IMR-90 (cell line): ENCODE measurements at regions not wholly inside any gene's neighbourhood (a gene's known extent, or its start where the extent isn't known, plus 50 kb on each side); places are given as distances from the start of the nearest gene placed in this dataset.

Experiments
- ATAC-seq: fragments of 200-7000 bp; cut with Tn5 transposase; 2 replicates; pipeline ENCODE4 v1.9.1; 2020; ENCODE audit warnings: low read depth, mild to moderate bottlenecking, moderate library complexity
- BruUV-seq: library from RNA; stranded (reverse); fragments of 400-500 nt; replicated peaks from 2 replicates; lab custom pipeline; 2021; lab: Mats Ljungman, UMichigan
- CTCF ChIA-PET: fragments of 300-600 bp; formaldehyde crosslinking; extraction: SDS; loops from one replicate; lab custom pipeline; 2021; ENCODE audit warnings: antibody characterized with exemption; lab: Yijun Ruan, JAX
- POLR2A ChIA-PET: fragments of 300-600 bp; sonication (Branson Sonifier 250); formaldehyde crosslinking; loops from one replicate; lab custom pipeline; 2022; ENCODE audit warnings: antibody characterized with exemption; ENCODE audit not compliant: unreplicated experiment; lab: Charles Lee
- DNase-seq: peaks from one replicate; pipeline ENCODE4 v3.0.0; 2013
- H2AFZ ChIP-seq: replicated peaks from 2 replicates; pipeline ENCODE3; 2013; ENCODE audit warnings: low read length, mild to moderate bottlenecking; ENCODE audit not compliant: poor library complexity
- H2AK5ac ChIP-seq: 2 replicates; pipeline ENCODE4 v1.6.1; 2013; ENCODE audit warnings: low read depth, low read length, inconsistent platforms
- H2AK9ac ChIP-seq: replicated peaks from 2 replicates; pipeline ENCODE3; 2013; ENCODE audit warnings: mild to moderate bottlenecking, low read depth, low read length, moderate library complexity; ENCODE audit not compliant: poor library complexity
- H2BK120ac ChIP-seq: 2 replicates; pipeline ENCODE4 v1.6.1; 2013; ENCODE audit warnings: low read depth, low read length, inconsistent platforms
- H2BK15ac ChIP-seq: 3 replicates; pipeline ENCODE4 v1.6.1; 2013; ENCODE audit warnings: low read depth, low read length, inconsistent platforms
- H2BK20ac ChIP-seq: 2 replicates; pipeline ENCODE4 v1.6.1; 2013; ENCODE audit warnings: low read depth, mild to moderate bottlenecking, inconsistent platforms, low read length, moderate library complexity
- H2BK5ac ChIP-seq: 2 replicates; pipeline ENCODE4 v1.6.1; 2013; ENCODE audit warnings: mild to moderate bottlenecking, low read depth, low read length, inconsistent platforms; ENCODE audit not compliant: poor library complexity, severe bottlenecking
- H3K14ac ChIP-seq: replicated peaks from 2 replicates; pipeline ENCODE4 v1.6.1; 2013; ENCODE audit warnings: low read depth, low read length, inconsistent platforms
- H3K18ac ChIP-seq: 2 replicates; pipeline ENCODE4 v1.6.1; 2013; ENCODE audit warnings: low read depth, low read length, control low read depth
- H3K23ac ChIP-seq: 2 replicates; pipeline ENCODE4 v1.6.1; 2013; ENCODE audit warnings: low read depth, low read length, inconsistent platforms
- H3K27ac ChIP-seq: 2 replicates; pipeline ENCODE4 v1.5.1; 2013; ENCODE audit warnings: mild to moderate bottlenecking, control low read depth, low read length; ENCODE audit not compliant: insufficient read depth
- H3K27me3 ChIP-seq: 2 replicates; pipeline ENCODE4 v1.6.1; 2013; ENCODE audit warnings: low read length; ENCODE audit not compliant: control insufficient read depth, insufficient read depth
- H3K36me3 ChIP-seq: 2 replicates; pipeline ENCODE4 v1.6.1; 2013; ENCODE audit warnings: low read length, mixed read lengths; ENCODE audit not compliant: control insufficient read depth, insufficient read depth
- H3K4ac ChIP-seq: 2 replicates; pipeline ENCODE4 v1.6.1; 2013; ENCODE audit warnings: low read depth, low read length, inconsistent platforms
- H3K4me1 ChIP-seq: 2 replicates; pipeline ENCODE4 v1.6.1; 2013; ENCODE audit warnings: low read length, mixed read lengths; ENCODE audit not compliant: control insufficient read depth, insufficient read depth
- H3K4me2 ChIP-seq: 2 replicates; pipeline ENCODE4 v1.6.1; 2013; ENCODE audit warnings: low read depth, mild to moderate bottlenecking, control low read depth, low read length, moderate library complexity
- H3K4me3 ChIP-seq: 2 replicates; pipeline ENCODE4 v1.5.1; 2013; ENCODE audit warnings: low read depth, mild to moderate bottlenecking, control low read depth, low read length, moderate library complexity; ENCODE audit not compliant: insufficient read depth
- H3K56ac ChIP-seq: 2 replicates; pipeline ENCODE4 v1.6.1; 2013; ENCODE audit warnings: low read length, inconsistent platforms; ENCODE audit not compliant: insufficient read depth; ENCODE audit errors: extremely low read depth
- H3K79me1 ChIP-seq, 2 experiments: 2 replicates each; pipeline ENCODE4 v1.6.1; 2013; ENCODE audit warnings: low read length in 2 of 2, inconsistent platforms in 1 of 2, low read depth in 1 of 2
- H3K9ac ChIP-seq: 2 replicates; pipeline ENCODE4 v1.6.1; 2013; ENCODE audit warnings: low read depth, low read length, control low read depth
- H3K9me1 ChIP-seq: 2 replicates; pipeline ENCODE4 v1.6.1; 2013; ENCODE audit warnings: low read length, inconsistent platforms; ENCODE audit not compliant: insufficient read depth
- H3K9me3 ChIP-seq: 2 replicates; pipeline ENCODE4 v1.6.1; 2013; ENCODE audit warnings: low read length; ENCODE audit not compliant: control insufficient read depth, insufficient read depth
- H4K20me1 ChIP-seq: 2 replicates; pipeline ENCODE4 v1.6.1; 2013; ENCODE audit warnings: low read length, inconsistent platforms; ENCODE audit not compliant: insufficient read depth
- H4K5ac ChIP-seq: 2 replicates; pipeline ENCODE4 v1.6.1; 2013; ENCODE audit warnings: mild to moderate bottlenecking, low read depth, low read length, control low read depth
- H4K8ac ChIP-seq, 2 experiments: 2 replicates each; pipeline ENCODE4 v1.6.1; 2013; ENCODE audit warnings: low read depth in 2 of 2, low read length in 2 of 2, control low read depth in 1 of 2, inconsistent platforms in 1 of 2
- H4K91ac ChIP-seq: 2 replicates; pipeline ENCODE4 v1.6.1; 2013; ENCODE audit warnings: low read depth, low read length, inconsistent platforms; ENCODE audit not compliant: insufficient read depth
- BHLHE40 ChIP-seq: fragments of 150-350 bp; IDR thresholded peaks from 2 replicates; pipeline ENCODE4 v1.6.1; 2016; ENCODE audit warnings: mild to moderate bottlenecking, low read depth, low read length
- FOS ChIP-seq: fragments of 150-350 bp; IDR thresholded peaks from 2 replicates; pipeline ENCODE4 v1.6.1; 2016; ENCODE audit warnings: low read depth, low read length
- MAFK ChIP-seq: IDR thresholded peaks from 2 replicates; pipeline ENCODE4 v1.6.1; 2012; ENCODE audit warnings: low read depth, low read length, improper control_type of control experiment
- MAZ ChIP-seq: IDR thresholded peaks from 2 replicates; pipeline ENCODE4 v1.6.1; 2012; ENCODE audit warnings: low read depth, mild to moderate bottlenecking, low read length, improper control_type of control experiment, moderate library complexity, borderline replicate concordance
- RCOR1 ChIP-seq: IDR thresholded peaks from 2 replicates; pipeline ENCODE4 v1.6.1; 2012; ENCODE audit warnings: mild to moderate bottlenecking, low read length, improper control_type of control experiment; ENCODE audit not compliant: insufficient replicate concordance
- WGBS, 2 experiments: methylation state at CpG; one replicate each; pipeline versions ENCODE4 v1.1.5 to v1.1.7; 2013; ENCODE audit warnings: missing lambda C conversion rate in 2 of 2; ENCODE audit not compliant: insufficient read length in 1 of 2; ENCODE audit errors: extremely low coverage in 2 of 2; 5-methylcytosine and 5-hydroxymethylcytosine counted together
- dilution Hi-C: fragments of 300-500 bp; cut with HindIII; formaldehyde crosslinking; loops from one replicate; pipeline ENCODE4 v1.14.3; 2018; ENCODE audit warnings: low sequenced_read_pairs; ENCODE audit not compliant: unreplicated experiment
- in situ Hi-C: fragments of 300-500 bp; cut with MboI; formaldehyde crosslinking; loops from 3 replicates; pipeline ENCODE4 v1.14.3; 2019; ENCODE audit warnings: low sequenced_read_pairs, inconsistent platforms, mixed read lengths
- intact Hi-C: fragments of 100-400 bp; cut with micrococcal nuclease; formaldehyde crosslinking; loops from 2 replicates; pipeline ENCODE4 v1.10.0; 2022
- TF ChIP-seq, protein P1 (sequence below): fragments of 150-350 bp; IDR thresholded peaks from 2 replicates; pipeline ENCODE4 v1.6.1; 2016; ENCODE audit warnings: low read depth, mild to moderate bottlenecking, low read length, moderate library complexity, borderline replicate concordance

DNA sequence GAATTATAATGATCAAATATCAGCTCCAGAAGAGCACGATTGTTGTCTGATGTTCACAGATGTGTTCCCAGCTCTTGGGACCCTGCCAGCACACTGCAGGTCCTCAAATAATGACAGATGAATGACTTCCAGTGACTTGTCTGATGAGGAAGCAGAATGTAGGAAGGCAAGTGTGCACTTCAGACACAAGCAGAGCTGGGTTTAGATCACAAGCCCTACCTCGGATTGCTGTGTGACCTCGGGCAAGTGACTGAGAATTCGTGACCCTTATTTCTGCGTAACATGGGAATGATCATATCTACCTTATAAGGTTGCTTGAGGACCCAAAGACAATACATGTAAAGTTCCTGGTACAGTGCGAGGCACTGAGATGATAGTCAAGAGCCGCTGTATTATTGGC, 182.2 kb downstream of the ABCC12 start:
- 82% methylated on average over 5 of the region's 7 CpGs; no CpG with 5 or more reads in 1 of the 2 experiments for WGBS, 2 experiments
- Histone ChIP-seq H3K79me1 (no peaks in the 10 kb centered on the region), H2BK120ac (no peak overlapping the region), H2AK9ac (no peak overlapping the region), H3K4me1 (no peaks in the 10 kb centered on the region), H3K27ac (no peak overlapping the region), H4K91ac (no peak overlapping the region), H4K8ac (no peak overlapping the region), H3K9me1 (no peaks in the 10 kb centered on the region), H2BK15ac (no peak overlapping the region), H3K36me3 (no peaks in the 10 kb centered on the region), H3K9me3 (no peaks in the 10 kb centered on the region), H2BK20ac (no peak overlapping the region), H3K4me3 (no peak overlapping the region), H3K23ac (no peak overlapping the region), H3K18ac (no peak overlapping the region), H4K5ac (no peak overlapping the region), H3K27me3 (peaks cover 3% of the 10 kb centered on the region), H2AK5ac (no peak overlapping the region), H2BK5ac (no peak overlapping the region), H4K20me1 (no peaks in the 10 kb centered on the region; the same call in 1 of the 2 replicates), H3K9ac (no peak overlapping the region), H3K4me2 (no peak overlapping the region), H2AFZ (no peak overlapping the region), H3K4ac (no peak overlapping the region), H3K14ac (no peak overlapping the region), H3K56ac (no peak overlapping the region)
- intact Hi-C loops, result no loop called here
- DNase-seq (no peak), ATAC-seq (no peak)
- in situ Hi-C loops, result no loop called here
- TF ChIP-seq MAFK (no peak), BHLHE40 (no peak), MAZ (no peak), FOS (no peak), RCOR1 (no peak)
- TF ChIP-seq, protein P1, sequence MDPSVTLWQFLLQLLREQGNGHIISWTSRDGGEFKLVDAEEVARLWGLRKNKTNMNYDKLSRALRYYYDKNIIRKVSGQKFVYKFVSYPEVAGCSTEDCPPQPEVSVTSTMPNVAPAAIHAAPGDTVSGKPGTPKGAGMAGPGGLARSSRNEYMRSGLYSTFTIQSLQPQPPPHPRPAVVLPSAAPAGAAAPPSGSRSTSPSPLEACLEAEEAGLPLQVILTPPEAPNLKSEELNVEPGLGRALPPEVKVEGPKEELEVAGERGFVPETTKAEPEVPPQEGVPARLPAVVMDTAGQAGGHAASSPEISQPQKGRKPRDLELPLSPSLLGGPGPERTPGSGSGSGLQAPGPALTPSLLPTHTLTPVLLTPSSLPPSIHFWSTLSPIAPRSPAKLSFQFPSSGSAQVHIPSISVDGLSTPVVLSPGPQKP, result no peak
- POLR2A ChIA-PET, result no interaction called here
- CTCF ChIA-PET, result interaction anchor here (0.6 kb wide), 2 partner anchors 36 to 67 kb away, joined by 3 to 4 read pairs; no protein-coding TSS in a partner anchor
- BruUV-seq, result no TSS peak
- dilution Hi-C loops, result no loop called here
